Ureter (tissue), 1 donor: ENCODE measurements at regions not wholly inside any gene's neighbourhood (a gene's known extent, or its start where the extent isn't known, plus 50 kb on each side); places are given as distances from the start of the nearest gene placed in this dataset.
"Not testable (repeated sequence)": the region's sequence is repeated elsewhere in the genome, so short reads cannot be mapped to it uniquely, and the experiment has no call there.

Experiments
- DNase-seq: peaks from one replicate; pipeline ENCODE4 v3.0.0-alpha.2; 2020; ENCODE audit warnings: low spot score
- donor health status: DM: yes; HTN: yes; CAD: no.

DNA sequence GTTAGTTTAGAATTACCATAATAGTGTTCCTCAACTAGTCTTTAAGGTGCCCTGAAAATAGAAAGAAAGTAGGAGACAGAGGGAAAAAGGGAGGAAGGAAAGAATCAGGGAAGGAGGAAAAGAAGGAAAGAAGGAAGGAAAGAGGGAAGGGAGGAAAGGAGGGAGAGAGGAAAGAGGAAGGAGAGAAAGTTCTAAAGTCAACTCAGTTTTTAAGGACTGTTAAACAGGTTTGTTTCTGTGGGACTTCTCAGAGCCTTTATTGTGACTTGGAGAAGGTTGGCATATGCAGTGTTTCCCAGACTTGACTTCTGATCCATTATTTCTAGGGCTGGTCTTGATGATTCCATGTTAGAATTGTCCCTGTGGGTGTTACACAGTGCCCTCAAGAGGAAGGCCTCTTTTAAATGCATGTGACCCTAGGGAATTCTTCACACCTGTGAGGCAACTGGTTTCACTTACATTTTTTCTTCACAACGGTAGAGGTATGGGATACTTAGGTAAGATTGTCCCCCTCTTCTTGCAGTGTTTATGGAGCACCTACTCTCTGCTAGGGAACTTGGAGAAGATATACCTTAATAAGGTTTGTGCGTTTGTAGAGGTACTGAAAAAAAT lies 132.7 kb upstream of the GMDS start:
- DNase-seq = no peak

DNA sequence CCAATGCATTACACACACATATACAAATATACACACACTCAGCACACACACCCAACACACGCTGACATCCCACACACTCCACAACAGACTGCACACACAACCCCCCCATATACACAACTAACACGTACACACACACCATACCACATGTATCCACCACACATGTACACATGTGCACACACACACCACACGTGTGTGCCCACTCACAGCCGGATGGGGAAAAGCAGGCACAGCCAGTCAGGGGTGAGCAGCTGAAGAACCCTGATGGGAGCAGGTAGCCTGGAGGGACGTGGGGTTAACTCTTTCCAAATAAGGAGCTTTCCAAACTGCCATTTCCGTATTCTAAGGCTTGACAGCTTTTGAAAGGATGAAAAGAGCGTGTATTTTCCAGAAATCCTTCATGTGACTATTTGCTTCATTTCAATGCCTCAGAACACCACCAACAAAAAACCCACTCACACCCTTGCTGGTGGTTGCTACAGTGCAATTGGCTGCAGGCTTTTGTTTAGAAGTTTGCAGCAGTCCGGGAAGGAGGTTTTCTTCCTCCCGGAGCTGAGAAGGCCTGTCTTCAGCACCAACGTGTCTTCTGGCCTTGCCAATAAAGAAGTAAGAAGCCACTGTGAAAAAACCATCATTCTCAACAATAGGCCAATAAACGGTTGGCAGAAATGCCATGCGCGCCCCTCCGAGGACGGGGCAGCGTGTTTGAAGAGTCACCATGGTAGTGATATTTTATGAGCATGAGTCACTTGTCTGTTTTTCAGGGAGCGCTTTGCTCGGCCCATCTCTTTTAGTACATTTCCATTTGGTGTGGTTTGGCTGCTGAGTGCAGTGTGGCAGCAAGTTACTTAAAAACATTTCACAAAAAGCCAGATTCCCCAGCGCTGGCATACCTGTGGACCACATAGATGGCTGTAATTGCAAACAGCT lies 131.3 kb upstream of the GMDS start:
- no peak for DNase-seq

DNA sequence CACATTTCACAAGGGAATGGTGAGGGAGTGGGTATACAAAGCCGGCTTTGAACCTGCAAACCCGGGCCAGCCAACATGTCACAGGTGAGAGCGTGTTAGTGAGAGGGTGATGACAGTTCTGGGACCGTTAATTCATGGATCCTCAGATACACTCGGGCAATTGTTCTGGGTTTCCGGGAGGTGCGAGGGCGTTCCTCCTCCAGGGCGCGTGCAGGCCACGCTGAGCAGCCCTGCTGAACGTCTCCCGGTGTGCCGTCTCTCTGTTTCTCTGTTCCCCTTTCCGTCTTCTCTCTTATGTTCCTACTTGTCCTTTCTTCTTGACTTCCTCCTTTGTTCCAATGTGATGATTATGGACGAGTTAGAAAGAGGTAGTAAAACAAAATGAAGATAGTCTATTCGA lies 130.0 kb upstream of the GMDS start:
- no peak for DNase-seq

DNA sequence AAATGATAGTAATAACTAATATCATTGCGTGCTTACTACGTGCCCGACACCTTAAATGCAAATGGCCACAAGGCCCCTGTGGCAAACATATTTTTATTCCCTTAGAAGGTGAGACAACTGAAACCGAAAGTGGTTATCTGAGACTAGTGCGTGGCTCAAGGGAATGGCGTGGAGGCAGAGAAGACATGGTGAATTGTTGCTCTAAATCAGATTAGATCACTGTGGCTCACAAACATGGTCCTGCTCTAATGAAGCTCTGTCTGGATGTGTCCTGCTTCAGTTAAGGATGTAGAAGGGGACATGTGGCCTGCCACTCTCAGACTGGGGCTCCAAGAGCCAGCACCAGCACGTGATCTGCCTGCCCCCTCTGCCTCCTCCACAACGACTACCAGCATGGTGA lies 124.2 kb upstream of the GMDS start:
- no peak for DNase-seq

DNA sequence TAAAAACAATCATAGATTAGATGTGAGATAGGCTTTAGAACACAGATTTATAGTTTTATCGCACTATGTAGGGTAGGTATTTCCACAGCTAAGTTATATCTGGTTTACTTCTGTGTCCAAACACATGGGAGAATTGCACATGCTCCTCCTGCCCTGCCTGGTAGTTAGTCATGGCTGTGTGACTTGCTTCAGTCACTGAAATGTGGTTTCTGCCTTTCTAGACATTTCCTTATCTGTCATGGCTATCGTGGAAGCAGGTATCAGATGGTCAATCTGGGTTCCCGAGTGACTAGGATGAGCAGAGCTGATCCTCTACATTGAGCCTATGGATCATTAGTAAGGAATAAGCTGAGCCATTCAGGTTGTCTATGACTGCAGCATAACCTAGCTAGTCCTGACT lies 117.8 kb upstream of the GMDS start:
- no peak for DNase-seq

DNA sequence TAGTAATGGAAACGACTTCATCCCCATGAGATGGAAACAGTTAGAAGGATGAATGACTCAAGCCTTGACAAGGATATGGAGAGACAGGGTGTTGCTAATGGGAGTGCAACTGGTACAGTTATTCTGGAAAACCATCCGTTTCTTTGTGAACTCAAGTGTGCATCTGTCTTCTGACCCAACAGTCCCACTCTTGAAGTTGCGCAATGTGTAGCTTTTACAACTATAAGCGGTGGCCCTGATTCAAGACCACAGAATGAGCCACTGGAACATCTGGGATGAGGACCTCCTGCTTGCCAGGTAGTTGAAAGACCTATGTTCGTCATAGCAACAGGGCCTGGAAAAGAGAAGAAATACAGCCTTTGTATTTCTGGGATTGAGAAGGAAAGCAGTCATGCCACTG lies 115.8 kb upstream of the GMDS start:
- no peak for DNase-seq

DNA sequence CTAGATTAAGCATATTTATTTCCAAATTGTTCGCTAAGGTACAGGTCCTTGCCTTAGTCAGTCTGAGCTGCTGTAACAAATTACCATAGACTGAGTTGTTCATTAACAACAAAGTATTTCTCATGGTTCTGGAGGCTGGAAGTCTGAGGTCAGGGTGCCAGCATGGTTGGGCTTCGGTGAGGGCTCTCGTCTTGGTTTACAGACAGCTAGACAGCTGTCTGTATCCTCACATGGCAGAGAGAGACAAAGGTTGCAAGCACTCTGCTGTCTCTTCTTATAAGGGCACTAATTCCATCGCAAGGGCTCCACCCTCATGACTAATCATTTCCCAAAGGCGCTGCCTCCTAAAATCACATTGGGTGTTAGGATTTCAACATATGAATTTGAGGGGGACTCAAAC lies 115.3 kb upstream of the GMDS start:
- no peak for DNase-seq

DNA sequence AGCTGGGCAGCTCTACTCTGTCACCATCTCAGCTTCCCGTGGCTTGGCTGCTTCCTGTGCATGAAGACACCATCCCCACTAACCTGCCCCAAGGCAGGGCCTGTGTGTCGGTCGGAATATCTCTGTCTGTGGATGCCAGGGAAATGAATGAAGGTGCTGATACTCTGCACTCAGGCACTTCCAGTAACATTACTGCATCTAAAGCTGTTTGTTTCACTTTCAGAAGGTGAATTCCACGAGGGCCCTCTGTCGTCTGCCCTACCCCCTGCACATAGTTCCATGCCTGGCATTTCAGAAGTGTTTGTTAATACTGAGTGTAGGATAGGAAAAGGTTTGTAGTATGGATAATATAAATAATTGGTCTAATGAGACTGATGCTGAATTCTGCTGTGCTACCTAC lies 114.7 kb upstream of the GMDS start:
- DNase-seq = no peak

DNA sequence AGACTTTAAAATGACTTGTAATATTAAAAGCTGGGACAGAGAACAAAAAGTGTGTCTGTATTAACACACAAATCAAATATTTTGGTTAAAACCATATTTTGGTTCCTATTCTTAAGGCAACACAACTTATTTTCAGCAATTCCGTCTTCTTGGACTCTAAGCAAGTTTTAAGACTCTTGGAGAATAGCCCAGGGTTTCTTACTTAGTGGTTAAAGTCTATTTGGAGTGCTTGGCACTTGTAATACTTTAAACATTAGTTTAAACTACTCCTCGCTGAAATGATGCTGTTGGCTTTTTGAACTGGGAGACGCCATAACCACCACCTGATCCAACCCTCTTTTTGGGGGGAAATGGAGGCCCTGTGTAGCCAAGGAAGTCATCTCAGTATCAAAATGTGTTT lies 109.7 kb upstream of the GMDS start:
- DNase-seq = no peak

DNA sequence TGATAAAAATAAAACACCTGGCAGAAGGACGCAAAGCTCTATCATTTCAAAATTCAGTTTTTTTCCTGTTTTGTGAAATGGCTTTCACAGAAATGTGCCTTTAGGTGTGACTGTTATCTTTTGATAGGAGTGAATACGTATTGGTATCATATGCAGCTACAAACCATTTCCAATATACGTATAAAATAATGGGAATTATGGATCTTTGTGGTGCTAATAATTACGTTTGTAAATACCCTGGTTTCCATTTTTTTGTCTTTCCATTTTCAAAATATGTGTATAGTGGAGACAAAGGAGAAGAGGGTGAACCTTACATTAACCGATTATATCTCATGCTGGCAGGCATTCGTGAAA lies 108.7 kb upstream of the GMDS start:
- no peak for DNase-seq

DNA sequence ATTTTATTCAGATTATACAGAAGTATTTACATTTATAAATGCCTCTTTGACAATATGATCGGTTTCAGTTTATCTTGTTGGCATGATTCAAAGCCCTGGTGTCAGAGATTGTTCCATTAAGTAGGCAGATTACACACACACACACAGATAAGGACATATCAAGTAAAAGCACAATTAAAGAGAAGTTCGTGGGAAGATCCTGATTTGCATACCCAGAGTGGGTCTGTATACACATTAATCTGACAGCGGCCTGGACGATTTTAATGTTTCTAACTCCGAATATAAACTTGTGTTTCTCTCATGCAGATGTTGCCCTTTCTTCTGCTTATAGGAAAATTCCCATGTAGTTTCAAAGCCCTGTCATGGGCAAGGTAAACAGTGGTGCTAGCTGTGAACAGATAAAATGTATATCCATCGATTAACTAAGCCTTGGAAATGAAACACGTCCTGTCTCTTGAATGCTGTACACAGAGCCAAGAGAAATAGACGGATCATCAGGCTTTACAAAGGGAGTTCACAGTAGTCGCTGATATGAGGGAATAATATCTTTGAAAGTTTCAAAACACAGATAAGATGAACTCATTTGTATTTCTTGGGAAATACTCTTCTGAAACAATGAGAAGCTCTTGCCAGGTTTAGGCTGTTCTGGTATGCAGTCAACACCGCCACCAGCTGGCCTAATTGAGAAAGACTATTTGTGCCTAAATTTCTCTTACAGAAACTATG lies 108.2 kb upstream of the GMDS start:
- DNase-seq = peak; percentile 78

DNA sequence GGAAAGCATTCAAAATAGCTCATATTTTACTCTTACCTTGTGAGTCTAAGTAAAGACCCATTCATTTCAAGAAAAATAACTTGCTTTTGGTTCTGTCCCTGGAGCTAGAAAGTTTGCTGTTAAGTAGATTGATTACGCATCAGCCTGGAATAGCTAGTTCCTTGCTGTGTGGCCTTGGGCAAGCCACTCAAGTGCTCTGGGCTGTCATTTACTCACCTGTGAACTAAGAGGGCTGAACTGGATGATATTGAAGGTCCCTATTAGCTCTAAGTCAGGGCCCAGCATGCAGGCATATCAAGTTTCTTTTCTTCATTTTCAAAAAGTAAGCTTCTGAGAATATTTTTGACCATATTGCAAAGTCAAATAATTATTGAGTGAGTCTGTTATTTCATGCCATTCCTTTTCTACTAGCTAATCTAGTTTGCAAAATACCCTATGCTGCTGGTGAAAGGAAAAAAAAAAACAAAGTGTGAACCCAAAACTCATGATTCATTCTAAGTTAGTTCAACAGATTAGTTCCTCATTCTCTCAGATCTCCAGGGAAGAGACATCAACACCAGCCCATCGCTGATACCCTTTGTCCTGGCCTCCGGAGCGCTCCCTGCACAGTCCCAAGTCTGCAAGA lies 106.5 kb upstream of the GMDS start:
- no peak for DNase-seq

DNA sequence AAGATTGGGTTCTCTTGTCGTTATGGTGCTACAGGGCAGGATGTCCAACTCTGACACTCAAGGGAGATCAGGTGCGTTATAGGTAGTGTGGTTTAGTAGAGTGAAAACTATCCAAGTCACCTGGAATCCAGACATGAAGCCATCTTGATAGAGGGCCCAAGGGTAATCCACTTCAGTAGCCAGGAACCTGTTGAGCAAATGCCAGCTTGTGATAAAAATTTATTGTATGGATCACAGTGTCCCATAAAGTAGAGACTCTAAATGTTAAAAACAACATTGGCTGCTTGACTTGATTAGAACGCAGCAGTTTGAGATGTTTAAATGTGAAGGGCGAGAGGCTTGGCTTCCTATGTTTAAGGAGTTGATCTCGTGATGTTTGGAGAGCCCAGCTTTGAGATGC lies 105.7 kb upstream of the GMDS start:
- no peak for DNase-seq

DNA sequence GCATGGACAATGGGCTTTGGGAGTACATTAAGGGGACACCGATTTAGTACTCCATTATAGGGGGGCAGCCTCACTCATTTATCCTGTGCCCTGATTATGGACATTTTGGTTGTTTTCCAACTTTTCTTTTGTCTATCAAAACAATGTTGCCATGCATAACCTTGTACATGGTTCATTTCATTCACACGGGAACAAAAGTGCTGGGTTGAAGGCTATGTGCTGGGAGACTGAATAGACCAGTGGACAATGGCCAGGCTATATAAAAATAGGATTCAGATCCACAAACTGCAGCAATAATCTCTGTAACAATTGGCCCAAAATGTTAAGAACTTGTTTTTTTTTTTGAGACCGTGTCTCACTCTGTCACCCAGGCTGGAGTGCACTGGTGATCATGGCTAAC lies 100.7 kb upstream of the GMDS start:
- no peak for DNase-seq

DNA sequence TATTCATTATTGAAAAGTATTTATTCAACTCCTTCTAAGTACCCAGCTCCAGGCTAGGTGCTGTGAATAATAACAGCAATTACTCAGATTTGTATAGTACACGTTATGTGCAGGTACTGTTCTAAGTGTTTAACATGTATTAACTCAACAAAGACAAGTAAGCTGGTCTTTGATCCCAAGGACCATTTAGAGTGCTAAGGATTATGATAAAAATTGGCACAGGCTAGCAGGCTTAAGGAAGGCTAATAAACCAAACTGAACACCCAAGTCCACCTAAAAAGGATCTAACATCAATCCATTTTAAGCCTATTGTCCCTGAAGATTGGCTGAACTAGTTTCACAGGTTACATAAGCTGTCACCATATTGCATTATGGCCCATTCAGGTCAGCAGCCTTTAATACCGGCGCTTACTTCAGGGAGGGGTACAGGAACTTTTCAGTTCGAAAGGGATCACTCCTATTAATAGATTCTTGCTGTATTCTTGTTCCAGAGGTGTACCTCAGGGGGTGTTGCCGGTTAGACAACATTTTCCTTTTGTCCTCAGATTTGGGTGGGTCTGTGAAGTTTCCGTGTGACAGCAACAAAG lies 99.0 kb upstream of the GMDS start:
- DNase-seq = no peak

DNA sequence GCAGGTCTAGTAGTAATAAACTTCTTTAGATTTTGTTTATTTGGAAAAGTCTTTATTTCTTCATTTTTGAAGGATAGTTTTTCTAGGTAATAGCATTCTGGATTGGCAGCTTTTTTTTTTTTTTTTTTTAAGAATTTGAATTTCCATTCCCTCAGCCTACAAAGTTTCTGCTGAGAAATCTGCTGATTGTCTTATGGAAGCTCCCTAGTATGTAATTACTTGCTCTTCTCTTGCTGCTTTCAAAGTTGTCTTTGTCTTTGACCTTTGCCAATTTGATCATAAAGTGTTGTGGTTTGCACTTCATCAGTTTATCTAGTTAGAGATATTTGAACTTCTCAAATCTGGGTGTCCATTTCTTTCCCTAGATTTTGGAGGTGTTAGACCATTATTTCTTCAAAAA lies 82.2 kb upstream of the GMDS start:
- DNase-seq = no peak

DNA sequence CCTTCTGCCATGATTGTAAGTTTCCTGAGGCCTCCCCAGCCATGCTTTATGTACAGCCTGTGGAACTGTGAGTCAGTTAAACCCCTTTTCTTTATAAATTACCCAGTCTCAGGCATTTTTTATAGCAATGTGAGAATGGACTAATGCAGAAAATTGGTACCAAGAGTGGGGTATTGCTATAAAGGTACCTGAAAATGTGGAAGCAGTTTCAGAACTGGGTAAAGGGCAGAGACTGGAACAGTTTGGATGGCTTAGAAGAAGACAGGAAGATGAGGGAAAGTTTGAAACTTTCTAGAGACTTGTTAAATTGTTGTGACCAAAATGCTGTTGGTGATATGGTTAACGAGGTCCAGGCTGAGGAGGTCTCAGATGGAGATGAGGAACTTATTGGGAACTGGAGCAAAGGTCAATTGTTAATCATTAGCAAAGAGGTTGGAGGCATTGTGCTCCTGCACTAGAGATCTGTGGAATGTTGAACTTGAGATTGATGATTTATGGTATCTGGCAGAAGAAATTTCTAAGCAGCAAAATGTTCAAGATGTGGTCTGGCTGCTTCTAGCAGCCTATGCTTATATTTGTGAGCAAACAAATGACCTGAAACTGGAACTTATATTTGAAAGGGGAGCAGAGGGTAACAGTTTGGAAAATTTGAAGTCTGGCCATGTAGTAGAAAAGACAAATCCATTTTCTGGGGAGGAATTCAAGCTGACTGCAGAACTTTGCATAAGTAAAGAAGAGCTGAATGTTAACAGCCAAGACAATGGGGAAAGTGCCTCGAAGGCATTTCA lies 79.0 kb upstream of the GMDS start:
- DNase-seq = no peak

DNA sequence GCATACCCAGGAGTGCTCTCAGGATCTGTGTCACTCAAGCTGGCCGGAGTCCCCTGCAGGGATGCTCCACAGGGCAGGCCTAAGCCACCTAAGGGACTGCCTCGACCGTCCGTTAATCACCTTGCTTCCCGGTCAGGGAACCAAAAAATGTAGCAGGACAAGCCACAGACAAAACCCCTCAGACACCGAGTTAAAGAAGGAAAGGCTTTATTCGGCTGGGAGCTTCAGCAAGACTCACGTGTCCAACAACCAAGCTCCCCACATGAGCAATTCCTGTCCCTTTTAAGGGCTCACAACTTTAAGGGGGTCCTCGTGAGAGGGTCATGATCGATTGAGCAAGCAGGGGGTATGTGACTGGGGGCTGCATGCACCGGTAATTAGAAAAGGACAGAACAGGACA lies 72.1 kb upstream of the GMDS start:
- not testable (repeated sequence) for DNase-seq

DNA sequence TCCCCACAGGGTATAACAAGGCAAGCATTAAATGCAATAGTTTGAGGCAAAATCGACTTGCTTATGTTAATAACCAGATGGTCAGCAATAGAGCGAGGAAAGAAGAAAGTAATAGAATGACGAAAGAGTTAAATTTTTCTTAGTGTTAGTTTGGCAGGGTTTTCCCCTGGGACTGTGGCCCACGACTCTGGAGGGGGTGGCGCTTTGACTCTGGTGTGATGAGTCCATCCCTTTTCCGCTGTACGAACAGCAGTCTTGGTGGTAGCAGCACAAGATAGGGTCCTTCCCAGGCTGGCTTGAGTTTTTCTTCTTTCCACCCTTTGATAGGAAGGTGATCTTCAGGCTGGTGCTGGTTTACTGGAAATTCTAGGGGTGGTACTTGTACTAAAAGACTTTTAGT lies 69.2 kb upstream of the GMDS start:
- no peak for DNase-seq

DNA sequence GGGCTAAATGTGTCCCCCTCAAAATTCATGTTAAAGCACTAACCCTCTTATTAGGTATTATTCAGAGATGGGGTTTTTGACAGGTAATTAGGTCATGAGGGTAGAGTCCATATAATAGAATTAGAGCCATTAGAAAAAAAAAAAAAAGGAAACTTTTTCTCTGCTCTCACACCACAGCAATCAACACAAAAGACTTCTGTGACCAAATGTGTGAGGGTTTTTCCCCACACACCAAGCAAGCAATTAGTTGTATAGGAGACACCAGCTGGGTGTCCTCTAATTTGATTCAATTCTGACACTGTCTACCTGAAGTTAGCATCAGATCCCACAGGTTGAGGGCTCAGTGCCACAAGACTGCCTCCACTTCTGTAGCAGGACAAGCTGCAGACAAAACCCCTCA lies 64.6 kb upstream of the GMDS start:
- DNase-seq = no peak

DNA sequence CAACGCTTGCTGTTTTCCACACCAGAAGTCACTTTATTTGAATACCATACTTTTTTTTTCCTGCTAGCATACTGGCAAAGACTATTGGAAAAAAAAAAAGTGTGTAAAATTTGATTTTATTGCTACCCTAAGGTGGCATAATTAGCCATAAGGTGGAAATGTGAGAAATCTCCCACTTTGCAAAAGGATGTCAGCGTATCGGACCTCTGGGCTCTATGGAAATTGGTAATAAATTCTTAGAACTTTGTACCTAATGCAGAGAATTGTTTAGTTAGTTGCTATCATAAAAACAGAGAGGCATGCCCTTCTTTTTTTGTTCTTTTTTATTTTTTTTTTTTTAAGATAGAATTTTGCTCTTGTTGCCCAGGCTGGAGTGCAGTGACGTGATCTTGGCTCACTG lies 63.7 kb upstream of the GMDS start:
- DNase-seq = no peak
